Renal cortex interstitium (tissue), 11 donors: ENCODE measurements at regions not wholly inside any gene's neighbourhood (a gene's known extent, or its start where the extent isn't known, plus 50 kb on each side); places are given as distances from the start of the nearest gene placed in this dataset.

ENCODE experiments used
- DNase-seq, 11 donors: peaks; one replicate each; pipeline ENCODE4 v3.0.0-alpha.2; 2013; ENCODE audit warnings: low read depth in 9 of 11, low spot score in 4 of 11; ENCODE audit errors: extremely low read depth in 1 of 11

DNA sequence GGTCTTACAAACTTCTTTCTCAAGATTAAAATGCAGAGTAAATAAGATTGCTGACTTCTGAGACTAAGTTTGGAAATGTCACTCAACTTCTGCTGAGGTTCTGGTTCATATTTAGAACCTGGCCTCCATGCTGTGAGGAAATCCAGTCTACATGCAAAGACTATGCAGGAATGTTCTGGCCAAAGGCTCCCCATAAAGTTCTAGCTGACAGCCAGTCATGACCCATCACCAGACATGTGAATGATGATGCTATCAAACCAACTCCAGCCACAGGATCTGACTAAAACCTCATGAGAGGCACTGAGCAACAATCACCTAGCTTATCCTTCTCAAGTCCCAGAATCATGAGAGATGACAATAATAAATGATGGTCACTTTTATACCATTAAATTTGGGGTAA lies 935.1 kb upstream of the MAP3K7 start:
- DNase-seq, result no peak

DNA sequence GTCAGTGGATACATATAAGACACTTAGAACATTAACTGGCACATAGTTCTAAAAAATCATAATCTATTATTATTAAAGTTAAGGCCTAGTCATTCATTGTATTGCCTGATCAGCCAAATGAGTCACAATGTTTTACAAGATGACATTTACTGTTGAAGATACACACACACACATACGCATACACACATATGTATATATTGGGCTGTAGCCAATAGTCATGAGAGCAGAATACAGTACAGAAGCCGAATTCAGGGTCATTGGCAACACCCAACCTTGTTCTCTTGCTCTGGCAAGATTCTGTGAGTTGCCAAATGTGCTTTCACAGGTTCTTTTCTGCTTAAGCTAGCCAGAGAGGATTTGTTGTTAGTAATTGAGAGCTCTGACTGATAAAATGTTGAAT lies 922.8 kb upstream of the MAP3K7 start:
- DNase-seq, result no peak

DNA sequence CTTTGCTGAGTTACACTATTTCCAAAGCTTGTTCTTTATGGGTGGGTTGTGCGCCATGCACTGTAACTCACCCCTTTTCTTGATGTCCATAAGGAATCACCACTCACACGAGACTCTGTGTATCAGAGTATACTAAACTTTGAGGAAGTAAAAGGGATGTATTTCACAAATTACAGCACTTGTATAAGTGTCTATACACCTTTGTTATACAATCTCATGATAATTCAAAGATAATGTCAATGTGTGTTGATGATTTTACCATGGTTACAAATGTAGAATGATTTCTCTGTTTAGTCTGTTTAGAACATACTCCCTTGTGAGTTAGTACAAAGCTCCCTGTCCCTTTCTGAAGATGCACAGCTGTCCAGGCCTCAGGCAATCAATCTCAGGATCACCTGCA lies 922.2 kb upstream of the MAP3K7 start:
- no peak for DNase-seq

DNA sequence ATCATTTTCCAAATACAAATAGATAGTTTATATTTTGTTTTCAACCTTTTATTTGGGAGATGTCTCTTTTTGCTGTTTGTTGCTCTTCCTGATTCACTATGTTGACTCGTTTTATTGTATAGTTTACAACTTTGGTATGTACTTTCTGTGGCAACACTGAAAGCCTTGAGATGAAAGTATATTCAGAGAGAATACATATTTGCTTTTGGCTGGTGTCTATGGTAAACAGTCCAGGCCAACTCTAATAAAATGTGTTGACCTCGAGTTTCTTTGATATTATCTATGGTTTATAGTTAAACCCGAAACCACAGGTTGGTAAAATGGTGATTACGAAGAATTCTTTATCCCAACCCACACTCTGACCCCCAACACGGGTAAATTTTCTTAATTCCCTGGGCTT lies 919.6 kb upstream of the MAP3K7 start:
- DNase-seq, result no peak

DNA sequence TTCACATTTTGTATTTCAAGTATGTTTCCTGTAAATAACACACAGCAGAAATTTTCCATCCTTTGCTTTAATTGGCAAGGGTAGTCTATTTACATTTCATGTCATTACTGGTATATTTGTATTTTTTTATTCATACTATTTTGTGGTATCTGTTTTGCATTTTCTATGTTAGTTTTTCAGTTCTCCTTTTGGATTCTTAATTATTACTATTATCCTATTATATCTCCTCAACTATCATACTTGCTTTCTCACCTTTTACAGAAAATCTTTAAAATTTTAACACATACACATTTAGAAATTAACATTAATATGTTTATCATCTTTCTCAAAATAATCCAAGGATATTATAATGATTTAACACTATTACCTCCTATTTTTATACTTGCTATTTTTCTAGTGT lies 918.3 kb upstream of the MAP3K7 start:
- DNase-seq, result no peak

DNA sequence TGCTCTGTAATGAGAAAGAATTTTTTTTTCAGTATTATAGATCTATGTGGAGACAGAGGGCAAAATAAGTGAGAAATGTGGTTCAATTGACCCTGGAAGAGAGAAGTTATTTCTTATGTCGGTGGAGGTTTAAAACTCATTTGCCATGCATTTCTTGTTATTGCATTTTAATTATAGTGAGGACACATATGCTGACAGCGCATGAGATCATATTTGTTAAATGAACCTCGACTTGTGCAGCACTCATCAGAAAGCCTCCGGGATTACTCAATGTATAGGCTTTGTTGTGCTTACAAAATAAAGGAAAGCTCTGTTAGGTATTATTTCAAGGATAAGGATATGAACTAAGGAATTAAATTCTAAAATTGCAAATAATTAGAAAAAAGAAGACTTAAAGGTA lies 915.1 kb upstream of the MAP3K7 start:
- DNase-seq, result no peak

DNA sequence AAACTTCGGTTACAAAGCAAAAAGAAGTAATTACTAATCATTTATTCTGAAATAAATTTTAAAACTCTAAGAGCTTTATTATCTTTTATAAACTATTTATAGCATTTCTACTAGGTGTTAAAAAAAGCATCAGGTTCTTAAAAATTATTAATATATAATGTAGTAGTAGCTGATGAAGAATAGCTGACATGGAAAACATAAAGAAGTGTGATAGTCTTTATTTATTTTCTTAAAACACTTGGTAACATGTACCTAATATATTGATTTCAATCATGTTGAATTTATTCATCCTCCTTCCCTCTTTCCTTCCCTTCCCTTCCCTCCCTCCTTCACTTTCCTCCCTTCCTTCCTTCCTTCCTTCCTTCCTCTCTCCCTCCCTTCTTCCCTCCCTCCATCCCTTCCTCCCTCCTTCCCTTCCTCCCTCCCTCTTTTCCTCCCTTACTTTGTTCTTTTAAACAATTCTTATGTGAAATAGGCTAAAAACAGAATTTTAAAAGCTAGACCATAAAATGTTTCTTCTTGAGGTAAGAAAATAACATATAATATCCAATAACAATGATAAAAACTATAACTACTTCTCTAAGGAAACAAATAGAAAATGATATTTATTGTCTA lies 913.9 kb upstream of the MAP3K7 start:
- no peak for DNase-seq

DNA sequence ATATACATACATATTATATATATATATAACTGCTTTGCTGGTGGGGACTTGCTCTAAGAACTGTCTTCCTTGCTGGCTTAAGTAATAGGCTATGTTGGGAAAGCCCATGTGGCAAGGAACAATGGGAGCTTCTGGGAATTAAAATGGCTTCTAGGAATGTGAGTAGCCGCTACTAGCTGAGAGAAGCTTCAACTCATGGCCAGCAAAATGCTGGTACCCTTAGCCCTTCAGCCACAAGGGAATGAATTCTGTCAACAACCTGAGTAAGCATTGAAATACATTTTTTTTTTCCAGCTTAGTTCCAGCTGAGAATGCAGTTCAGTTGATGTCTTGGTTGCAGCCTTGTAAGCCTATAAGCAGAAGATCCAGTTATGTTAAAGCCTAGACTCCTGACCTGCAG lies 911.7 kb upstream of the MAP3K7 start:
- no peak for DNase-seq

DNA sequence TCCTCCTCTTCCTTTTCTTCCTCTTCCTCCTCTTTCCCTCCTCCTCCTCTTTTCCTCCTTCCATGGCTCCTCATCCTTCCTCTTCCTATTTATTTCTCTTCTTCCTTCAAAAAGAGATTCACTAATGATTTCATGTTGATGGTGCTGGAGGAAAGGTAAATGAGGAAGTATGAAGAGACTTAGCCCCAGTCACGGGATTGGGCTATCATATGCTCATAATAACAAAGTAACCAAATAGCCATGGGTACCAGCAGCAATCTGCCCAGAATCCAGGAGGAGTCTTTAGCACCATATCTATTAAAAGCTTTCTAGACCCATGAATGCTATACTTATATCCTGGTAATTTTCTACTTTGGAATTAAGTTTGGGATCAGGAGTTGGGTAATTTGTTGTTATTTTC lies 910.9 kb upstream of the MAP3K7 start:
- DNase-seq, result no peak

DNA sequence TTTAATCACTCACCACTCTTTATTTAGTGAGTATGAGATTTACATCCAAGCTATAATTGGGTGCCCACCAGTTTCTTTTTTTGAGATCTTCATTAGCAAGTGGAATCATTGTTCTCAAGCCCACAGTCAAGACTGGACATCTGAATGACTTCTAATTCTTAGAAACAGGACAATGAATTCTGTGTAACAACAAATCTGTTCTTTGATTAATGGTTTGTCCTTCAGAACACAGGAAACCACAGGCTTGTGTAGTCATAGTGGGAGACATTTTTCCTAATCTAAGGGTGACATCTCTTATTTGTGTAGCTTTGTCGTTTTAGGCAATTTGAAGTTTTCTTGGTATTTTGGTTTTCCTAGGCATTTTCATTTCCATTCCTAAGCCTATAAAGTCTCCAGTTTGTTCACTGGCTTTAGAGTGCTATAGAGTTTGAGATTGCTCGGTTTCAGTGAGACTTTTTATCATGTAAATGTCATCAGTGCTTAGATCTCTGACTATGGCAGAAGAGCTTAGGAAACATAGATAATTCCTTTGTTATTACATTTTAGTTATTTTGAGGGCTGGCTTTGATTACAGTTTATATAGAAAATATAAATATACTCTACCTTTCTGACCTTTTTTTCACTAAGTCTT lies 903.9 kb upstream of the MAP3K7 start:
- DNase-seq, result no peak

DNA sequence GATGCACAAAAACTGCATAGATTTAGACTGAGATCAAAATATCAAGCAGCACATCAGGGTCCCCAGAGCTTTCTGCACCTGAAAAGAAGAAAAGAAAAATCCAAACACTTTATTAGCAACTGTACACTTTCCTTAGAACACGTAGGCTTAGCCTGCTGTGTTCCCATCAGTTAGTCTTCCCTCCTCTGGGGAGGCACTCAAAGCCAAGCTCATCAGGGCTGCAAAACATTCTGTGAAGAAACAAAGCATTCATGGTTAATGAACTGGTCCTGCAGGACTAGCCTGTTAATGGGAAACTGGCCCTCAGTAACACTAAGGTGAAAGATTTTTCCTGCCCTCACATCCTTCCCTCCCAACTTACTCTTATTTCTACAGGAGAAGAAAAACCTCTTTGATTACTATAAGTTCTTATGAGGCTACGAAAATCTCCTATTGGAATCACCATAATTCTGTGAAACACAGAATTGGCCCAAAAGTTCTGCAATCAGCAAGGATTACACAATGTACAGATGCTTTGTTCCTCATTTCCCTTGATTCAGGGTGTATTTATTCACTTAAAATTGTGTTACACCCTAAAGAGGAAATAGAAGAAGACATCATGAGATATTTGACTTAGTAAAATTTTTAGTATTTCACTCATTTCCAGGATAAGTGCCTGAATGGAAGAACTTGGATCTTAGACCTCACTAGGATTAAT lies 901.0 kb upstream of the MAP3K7 start:
- no peak for DNase-seq

DNA sequence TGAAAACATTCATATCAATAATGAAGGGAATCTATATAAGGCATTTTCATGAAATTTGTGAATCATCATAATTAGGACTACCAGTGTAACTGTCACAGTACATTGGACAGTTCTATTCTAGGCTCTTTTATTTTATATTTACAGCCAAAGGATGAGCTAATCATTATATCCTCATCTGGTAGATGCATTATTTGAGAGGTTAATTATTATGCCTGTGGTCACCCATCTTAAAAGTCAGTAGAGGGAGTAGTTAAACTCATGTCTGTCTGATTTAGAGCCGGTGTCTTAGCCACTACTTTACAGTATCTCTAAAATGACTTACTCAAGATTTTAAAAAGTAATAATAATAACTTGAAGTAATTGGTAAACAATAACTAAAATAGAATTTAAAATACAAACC lies 899.3 kb upstream of the MAP3K7 start:
- no peak for DNase-seq

DNA sequence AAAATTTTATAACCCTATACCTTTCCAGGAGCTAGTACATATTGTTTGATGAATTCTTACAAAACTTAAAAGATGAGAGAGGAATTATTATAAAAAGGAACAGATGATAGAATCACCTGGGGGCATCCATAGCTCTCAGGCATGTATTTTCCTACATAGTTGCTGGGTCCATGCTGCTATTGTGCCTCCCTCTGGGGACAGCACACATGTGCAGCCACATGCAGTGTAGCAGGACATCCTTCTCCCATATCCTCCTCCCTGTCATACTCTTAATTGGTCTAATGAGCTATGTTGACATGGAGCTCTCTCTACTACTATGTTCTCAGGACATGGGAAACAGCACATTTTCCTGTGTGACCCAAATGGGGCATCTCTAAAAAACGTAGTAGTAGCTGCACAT lies 898.2 kb upstream of the MAP3K7 start:
- no peak for DNase-seq

DNA sequence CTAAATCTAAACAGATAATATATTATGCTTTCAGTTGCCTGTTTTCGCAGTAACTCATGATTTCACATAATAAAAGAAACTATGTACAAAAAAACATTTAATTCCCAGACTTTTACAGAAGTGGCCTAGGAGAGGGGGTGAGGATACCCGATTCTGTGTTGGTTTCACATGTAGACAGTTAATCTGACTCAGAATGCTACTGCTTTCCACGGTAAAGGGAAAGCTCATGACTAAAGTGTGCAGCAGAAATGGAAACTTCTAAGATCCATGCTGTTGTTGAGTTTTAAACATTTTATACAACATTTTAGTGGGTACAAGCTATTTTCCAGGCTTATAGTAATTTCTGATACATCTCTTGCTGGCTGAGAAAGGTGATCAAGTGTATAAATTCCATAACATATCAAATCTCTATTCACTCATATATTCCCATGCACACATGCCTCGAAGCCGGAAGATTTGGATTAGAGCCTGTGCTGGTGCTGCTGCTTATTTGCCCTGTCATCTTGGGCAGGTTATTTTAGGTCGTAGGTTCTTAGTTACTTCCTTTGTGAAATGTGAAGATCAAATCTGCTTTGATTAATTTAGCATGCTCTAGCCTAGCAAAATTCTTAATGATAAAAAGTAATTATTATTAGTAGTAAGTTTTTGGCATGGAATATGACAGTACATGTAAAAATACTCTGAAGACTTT lies 896.7 kb upstream of the MAP3K7 start:
- DNase-seq, result no peak

DNA sequence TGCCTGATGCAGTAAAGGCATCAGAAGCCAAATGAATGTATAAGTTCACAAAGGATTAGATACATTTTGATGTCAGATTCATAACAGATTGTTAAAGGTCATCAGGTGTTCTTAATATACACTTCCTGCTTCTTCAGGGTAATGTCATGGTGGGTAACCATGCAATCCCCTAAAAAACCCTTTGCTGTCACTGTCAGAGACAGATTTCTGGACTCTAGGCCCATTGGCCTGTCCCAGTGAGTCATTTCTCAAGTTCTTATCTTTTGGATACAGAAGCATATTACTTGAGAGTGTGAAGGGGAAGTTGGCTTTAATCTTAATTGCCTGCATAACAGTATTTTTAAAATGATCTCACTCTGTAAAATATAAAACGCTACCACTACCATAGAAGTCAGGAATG lies 895.6 kb upstream of the MAP3K7 start:
- no peak for DNase-seq

DNA sequence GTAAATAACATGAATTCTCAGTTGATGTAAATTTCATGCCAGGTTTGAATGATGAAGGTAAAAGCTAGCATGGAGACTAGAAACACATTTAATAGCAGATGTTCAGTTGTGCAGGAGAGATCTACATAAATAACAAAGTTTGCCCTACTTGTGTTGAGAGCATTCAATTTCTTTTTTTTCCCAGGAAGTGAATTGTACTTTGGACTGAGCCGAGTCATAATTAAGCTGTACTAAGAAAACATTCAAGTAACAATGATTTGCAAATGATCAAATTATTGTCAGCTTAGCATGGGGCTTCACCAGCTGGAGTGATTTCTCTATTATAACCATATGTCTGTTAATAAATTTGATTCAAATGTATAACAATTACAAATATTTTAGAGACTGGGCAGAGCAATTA lies 893.5 kb upstream of the MAP3K7 start:
- no peak for DNase-seq

DNA sequence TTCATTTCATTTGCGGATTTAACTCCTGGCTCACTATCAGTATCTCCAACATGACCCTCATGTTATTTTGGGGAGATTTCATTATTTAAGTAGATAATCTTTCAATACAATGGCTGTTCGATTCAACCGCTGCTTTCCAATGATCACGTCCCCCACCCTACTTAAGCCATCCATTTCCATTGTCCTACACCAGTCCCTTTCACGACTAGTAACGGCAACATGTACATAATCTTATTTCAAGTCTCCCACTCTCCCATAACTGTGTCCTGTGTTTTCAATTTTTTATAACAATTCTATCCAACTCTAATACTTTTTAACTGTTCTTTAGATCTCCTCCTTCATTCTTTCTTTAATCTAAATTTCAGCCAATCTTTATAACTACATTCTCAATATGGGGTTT lies 890.8 kb upstream of the MAP3K7 start:
- no peak for DNase-seq

DNA sequence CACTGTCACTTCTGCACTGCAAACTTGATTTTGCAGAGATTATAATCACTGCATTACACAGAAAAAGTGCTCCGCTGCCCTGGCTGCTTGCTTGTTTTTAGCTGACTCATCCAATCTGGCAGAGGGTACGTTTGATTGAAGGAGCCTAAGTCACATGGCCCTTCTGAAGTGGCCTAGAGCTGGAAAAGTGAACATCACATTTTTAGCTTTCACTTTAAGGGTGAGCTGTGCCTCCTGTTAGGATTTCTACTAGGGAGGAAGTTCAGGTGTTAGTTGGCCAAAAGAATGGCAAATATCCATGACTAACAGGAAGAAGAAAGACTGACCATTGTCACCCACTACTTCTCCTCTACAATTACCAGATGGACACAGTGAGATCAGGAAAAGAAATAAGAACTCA lies 889.1 kb upstream of the MAP3K7 start:
- DNase-seq, result no peak

DNA sequence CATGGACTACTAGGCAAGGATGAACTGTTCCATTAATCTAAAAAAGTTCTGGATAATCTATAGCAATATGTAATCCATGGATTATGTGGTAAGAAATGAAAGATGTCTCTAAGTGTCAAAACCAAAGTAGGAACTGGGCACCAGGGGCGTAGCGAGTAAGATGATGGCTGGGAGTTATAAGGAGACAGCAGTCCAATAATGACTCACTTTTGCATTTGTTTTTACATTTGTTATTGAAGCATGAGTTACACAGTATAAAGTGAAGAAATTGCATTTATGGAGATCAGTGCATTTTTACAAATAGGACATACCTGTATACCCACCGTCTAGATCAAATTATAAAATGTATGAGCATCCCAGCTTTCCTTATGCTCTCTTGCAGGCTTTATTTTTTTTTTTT lies 878.5 kb upstream of the MAP3K7 start:
- no peak for DNase-seq

DNA sequence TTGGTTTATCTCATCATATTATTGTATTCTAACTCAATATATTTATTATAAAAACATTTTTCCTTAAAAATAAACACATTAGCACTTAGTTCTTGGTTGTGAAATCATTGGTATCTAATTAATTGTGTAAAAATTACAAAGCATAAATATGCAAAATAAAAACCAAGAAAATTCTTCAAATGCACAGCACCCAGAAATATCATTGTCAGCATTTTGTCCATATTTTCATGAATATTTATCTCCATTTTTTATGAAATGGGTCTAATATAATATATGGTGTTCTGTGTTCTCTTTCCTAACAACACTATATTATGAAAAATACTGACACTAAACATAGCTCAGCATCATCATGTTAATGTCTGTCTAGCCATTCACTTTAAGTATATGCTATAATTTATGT lies 877.8 kb upstream of the MAP3K7 start:
- no peak for DNase-seq
